ENCODE measurements at regions not wholly inside any gene's neighbourhood (a gene's known extent, or its start where the extent isn't known, plus 50 kb on each side); places are given as distances from the start of the nearest gene placed in this dataset.

- TF ChIP-seq CTCF (IDR thresholded peaks at IDR 0.05; ENCODE audit: low read depth, low read length) (no peak), EZH2phosphoT487 (IDR thresholded peaks at IDR 0.05; ENCODE audit: low read depth) (no peak)
Observed at GRCh38 chr14:38874721-38875120, 228.3 kb downstream of the SEC23A start.

All from OCI-LY3 (cell line).